NCI-H510A (cell line): ENCODE measurements at regions not wholly inside any gene's neighbourhood (a gene's known extent, or its start where the extent isn't known, plus 50 kb on each side); places are given as distances from the start of the nearest gene placed in this dataset.

ENCODE experiments used
- DNase-seq: peaks from one replicate; lab custom pipeline; 2025; lab: John Stamatoyannopoulos, UW

GRCh38 chr10:120372917-120373316 lies 84.1 kb upstream of the PLPP4 start:
- DNase-seq = no peak

GRCh38 chr10:120375666-120376065 lies 81.4 kb upstream of the PLPP4 start:
- DNase-seq = no peak

GRCh38 chr10:120381931-120382330 lies 75.1 kb upstream of the PLPP4 start:
- no peak for DNase-seq

- no peak for DNase-seq
These were observed 74.7 kb upstream of the PLPP4 start for GRCh38 chr10:120382360-120382759.

GRCh38 chr10:120385992-120386391 lies 71.0 kb upstream of the PLPP4 start:
- no peak for DNase-seq

- no peak for DNase-seq
These were observed 70.1 kb upstream of the PLPP4 start for GRCh38 chr10:120386896-120387295.

- DNase-seq = no peak
These were observed 69.7 kb upstream of the PLPP4 start for GRCh38 chr10:120387326-120387725.

- DNase-seq = no peak
These were observed 64.8 kb upstream of the PLPP4 start for GRCh38 chr10:120392245-120392644.

GRCh38 chr10:120392671-120393079 lies 64.4 kb upstream of the PLPP4 start:
- no peak for DNase-seq

- no peak for DNase-seq
These were observed 62.6 kb upstream of the PLPP4 start for GRCh38 chr10:120394446-120394845.

GRCh38 chr10:120396228-120396627 lies 60.8 kb upstream of the PLPP4 start:
- DNase-seq = peak; percentile 3

GRCh38 chr10:120398180-120398579 lies 58.8 kb upstream of the PLPP4 start:
- DNase-seq = no peak

GRCh38 chr10:120400601-120401000 lies 56.4 kb upstream of the PLPP4 start:
- no peak for DNase-seq

GRCh38 chr10:120402147-120402766 lies 54.8 kb upstream of the PLPP4 start:
- no peak for DNase-seq

- no peak for DNase-seq
These were observed 53.9 kb upstream of the PLPP4 start for GRCh38 chr10:120403109-120403508.

GRCh38 chr10:120406376-120406775 lies 50.7 kb upstream of the PLPP4 start:
- DNase-seq = no peak
